Natural killer cell (primary cell): ENCODE measurements at regions not wholly inside any gene's neighbourhood (a gene's known extent, or its start where the extent isn't known, plus 50 kb on each side); places are given as distances from the start of the nearest gene placed in this dataset.

ENCODE experiments used
- ATAC-seq, 3 donors: fragments of 150-1000 bp in 2 of 3; fragments of 200-7000 bp in 1 of 3; cut with Tn5 transposase; 1 replicate in 1 of 3; 2 replicates in 2 of 3; pipeline ENCODE4 v1.10.0; 2021; ENCODE audit warnings: mild to moderate bottlenecking in 2 of 3, moderate library complexity in 2 of 3
- DNase-seq, 2 donors: peaks; one replicate each; pipeline versions ENCODE4 v3.0.0 to v3.0.0-alpha.2; 2013 to 2021; ENCODE audit warnings: mixed read lengths in 1 of 2
- H3K27ac ChIP-seq: one replicate; pipeline ENCODE4 v1.5.1; 2013; ENCODE audit warnings: mild to moderate bottlenecking, low read length
- H3K27me3 ChIP-seq: one replicate; pipeline ENCODE4 v1.6.1; 2013; ENCODE audit warnings: low read length; ENCODE audit not compliant: control insufficient read depth, insufficient read depth
- H3K36me3 ChIP-seq: one replicate; pipeline ENCODE4 v1.6.1; 2013; ENCODE audit warnings: low read length; ENCODE audit not compliant: control insufficient read depth, insufficient read depth
- H3K4me1 ChIP-seq: one replicate; pipeline ENCODE4 v1.6.1; 2013; ENCODE audit warnings: low read length; ENCODE audit not compliant: control insufficient read depth, insufficient read depth
- H3K4me3 ChIP-seq: one replicate; pipeline ENCODE4 v1.5.1; 2013; ENCODE audit warnings: low read length
- H3K9me3 ChIP-seq: one replicate; pipeline ENCODE4 v1.6.1; 2013; ENCODE audit warnings: low read length; ENCODE audit not compliant: control insufficient read depth, insufficient read depth
- H3K27ac Mint-ChIP-seq, 2 donors: one replicate each; pipeline ENCODE4 v1.8.0; 2022; ENCODE audit warnings: mild to moderate bottlenecking in 2 of 2, mixed read lengths in 2 of 2, moderate library complexity in 1 of 2
- H3K27me3 Mint-ChIP-seq, 2 donors: one replicate each; pipeline ENCODE4 v1.8.0; 2022; ENCODE audit warnings: low read depth in 2 of 2, mixed read lengths in 2 of 2
- H3K36me3 Mint-ChIP-seq: one replicate; pipeline ENCODE4 v1.8.0; 2022; ENCODE audit warnings: mixed read lengths
- H3K4me1 Mint-ChIP-seq, 2 donors: one replicate each; pipeline ENCODE4 v1.8.0; 2022; ENCODE audit warnings: mixed read lengths in 2 of 2
- H3K4me3 Mint-ChIP-seq: one replicate; pipeline ENCODE4 v1.8.0; 2022; ENCODE audit warnings: mild to moderate bottlenecking, moderate library complexity, mixed read lengths
- H3K9me3 Mint-ChIP-seq, 2 donors: one replicate each; pipeline ENCODE4 v1.8.0; 2022; ENCODE audit warnings: mixed read lengths in 2 of 2
- WGBS: methylation state at CpG from one replicate; pipeline ENCODE4 v1.1.7; 2013; ENCODE audit warnings: missing lambda C conversion rate; ENCODE audit not compliant: insufficient coverage; 5-methylcytosine and 5-hydroxymethylcytosine counted together
- intact Hi-C: fragments of 100-400 bp; cut with micrococcal nuclease; formaldehyde crosslinking; loops from one replicate; pipeline ENCODE4 v1.14.2; 2022
- TF ChIP-seq, protein P1 (sequence below): fragments of 200-600 bp; IDR thresholded peaks from one replicate; pipeline ENCODE4 v1.8.0; 2022; ENCODE audit warnings: antibody characterized with exemption

DNA sequence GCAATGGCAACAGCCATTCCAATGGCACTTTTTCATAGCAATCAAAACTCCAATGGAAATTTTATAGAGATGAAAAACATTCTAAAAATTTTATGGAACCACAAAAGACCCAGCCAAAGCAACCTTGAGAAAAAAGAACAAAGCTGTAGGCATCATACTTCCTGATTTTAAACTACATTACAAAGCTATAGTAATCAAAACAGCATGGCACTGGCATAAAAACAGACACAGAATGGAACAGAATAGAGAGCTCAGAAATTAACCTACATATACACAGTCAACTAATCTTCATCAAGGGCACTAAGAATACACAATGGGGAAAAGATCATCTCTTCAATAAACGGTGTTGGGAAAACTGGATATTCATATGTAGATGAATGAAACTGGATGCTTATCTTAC is 401.5 kb downstream of the NPHP4 start:
- Histone ChIP-seq H3K36me3 (no peaks in the 10 kb centered on the region), H3K4me1 (no peaks in the 10 kb centered on the region), H3K27ac (no peak overlapping the region), H3K27me3 (no peaks in the 10 kb centered on the region), H3K9me3 (no peaks in the 10 kb centered on the region), H3K4me3 (no peak overlapping the region)
- DNase-seq (no peak), ATAC-seq (no peak)
- no CpG with 5 or more reads among the region's 1 CpG for WGBS
- Mint-ChIP-seq H3K27ac (no peak overlapping the region), H3K27me3 (peaks cover 10 to 13% of the 10 kb centered on the region in 2 donors), H3K9me3 (peaks cover 0 to 2% of the 10 kb centered on the region in 2 donors), H3K36me3 (no peaks in the 10 kb centered on the region), H3K4me3 (no peak overlapping the region), H3K4me1 (no peaks in the 10 kb centered on the region)
- intact Hi-C loops, result no loop called here
- TF ChIP-seq, protein P1, sequence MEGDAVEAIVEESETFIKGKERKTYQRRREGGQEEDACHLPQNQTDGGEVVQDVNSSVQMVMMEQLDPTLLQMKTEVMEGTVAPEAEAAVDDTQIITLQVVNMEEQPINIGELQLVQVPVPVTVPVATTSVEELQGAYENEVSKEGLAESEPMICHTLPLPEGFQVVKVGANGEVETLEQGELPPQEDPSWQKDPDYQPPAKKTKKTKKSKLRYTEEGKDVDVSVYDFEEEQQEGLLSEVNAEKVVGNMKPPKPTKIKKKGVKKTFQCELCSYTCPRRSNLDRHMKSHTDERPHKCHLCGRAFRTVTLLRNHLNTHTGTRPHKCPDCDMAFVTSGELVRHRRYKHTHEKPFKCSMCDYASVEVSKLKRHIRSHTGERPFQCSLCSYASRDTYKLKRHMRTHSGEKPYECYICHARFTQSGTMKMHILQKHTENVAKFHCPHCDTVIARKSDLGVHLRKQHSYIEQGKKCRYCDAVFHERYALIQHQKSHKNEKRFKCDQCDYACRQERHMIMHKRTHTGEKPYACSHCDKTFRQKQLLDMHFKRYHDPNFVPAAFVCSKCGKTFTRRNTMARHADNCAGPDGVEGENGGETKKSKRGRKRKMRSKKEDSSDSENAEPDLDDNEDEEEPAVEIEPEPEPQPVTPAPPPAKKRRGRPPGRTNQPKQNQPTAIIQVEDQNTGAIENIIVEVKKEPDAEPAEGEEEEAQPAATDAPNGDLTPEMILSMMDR, result no peak

DNA sequence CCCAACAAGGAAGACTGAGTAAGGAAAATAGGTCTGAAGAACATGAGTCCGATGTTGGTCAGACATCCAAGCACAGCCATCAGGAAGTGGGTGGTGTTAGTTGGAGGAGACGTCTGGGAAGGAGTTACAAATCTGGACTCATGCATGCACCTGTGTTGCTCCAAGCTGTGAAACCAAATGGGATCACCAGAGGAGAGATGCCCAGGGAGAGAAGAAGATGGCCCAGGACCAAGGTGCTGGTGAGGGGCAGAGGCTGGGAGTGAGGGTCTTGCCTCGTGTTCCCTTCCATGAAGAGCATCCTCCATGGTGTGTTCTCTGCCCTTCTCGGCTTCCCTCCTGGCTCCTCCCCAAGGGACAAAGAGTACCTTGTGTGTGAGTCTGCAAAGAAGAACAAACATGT is 405.6 kb downstream of the NPHP4 start:
- WGBS, result 82% methylated on average over 4 of the region's 4 CpGs
- no peaks in the 10 kb centered on the region for H3K4me1 ChIP-seq
- Mint-ChIP-seq H3K27me3 (peaks cover 8 to 23% of the 10 kb centered on the region in 2 donors), H3K36me3 (no peaks in the 10 kb centered on the region), H3K4me1 (no peaks in the 10 kb centered on the region), H3K9me3 (peaks cover 0 to 2% of the 10 kb centered on the region in 2 donors), H3K27ac (no peak overlapping the region), H3K4me3 (no peak overlapping the region)
- no peaks in the 10 kb centered on the region for H3K27me3 ChIP-seq
- intact Hi-C loops, result no loop called here
- H3K27ac ChIP-seq, result no peak overlapping the region
- ATAC-seq, result no peak
- H3K36me3 ChIP-seq, result no peaks in the 10 kb centered on the region
- H3K9me3 ChIP-seq, result no peaks in the 10 kb centered on the region
- no peak for DNase-seq
- TF ChIP-seq, protein P1, result no peak
- H3K4me3 ChIP-seq, result no peak overlapping the region

GRCh38 chr1:5585256-5585655 is 407.0 kb downstream of the NPHP4 start:
- Histone ChIP-seq H3K4me3 (no peak overlapping the region), H3K36me3 (no peaks in the 10 kb centered on the region), H3K27me3 (no peaks in the 10 kb centered on the region), H3K27ac (no peak overlapping the region), H3K4me1 (no peaks in the 10 kb centered on the region), H3K9me3 (no peaks in the 10 kb centered on the region)
- H3K36me3 Mint-ChIP-seq, result no peaks in the 10 kb centered on the region
- DNase-seq (no peak), ATAC-seq (no peak)
- H3K27ac Mint-ChIP-seq, result no peak overlapping the region
- peaks cover 11 to 31% of the 10 kb centered on the region in 2 donors for H3K27me3 Mint-ChIP-seq
- no peaks in the 10 kb centered on the region for H3K9me3 Mint-ChIP-seq
- TF ChIP-seq, protein P1, result no peak
- intact Hi-C loops, result no loop called here
- WGBS, result 76% methylated on average over 9 of the region's 9 CpGs
- no peak overlapping the region for H3K4me3 Mint-ChIP-seq
- H3K4me1 Mint-ChIP-seq, result no peaks in the 10 kb centered on the region

DNA sequence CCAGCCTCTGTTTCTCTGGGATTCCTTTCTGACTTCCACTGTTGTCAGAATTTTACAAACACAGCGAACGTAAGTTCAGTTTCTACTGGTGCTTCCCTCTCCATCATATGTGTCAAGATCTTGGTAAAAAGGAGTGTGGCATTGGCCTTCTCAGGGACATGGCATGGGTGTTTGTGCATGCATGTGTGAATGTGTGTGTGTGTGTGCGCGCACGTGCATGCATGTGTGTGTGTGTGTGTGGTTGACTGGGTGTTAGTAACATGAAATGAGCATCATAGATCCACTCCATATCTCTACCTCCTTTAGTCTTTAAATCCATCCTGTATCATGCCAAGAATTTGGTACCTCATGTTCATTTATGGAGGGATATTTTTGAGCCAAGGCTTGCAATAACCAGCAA is 411.3 kb downstream of the NPHP4 start:
- no peaks in the 10 kb centered on the region for H3K36me3 Mint-ChIP-seq
- ATAC-seq (no peak), DNase-seq (no peak)
- Histone ChIP-seq H3K36me3 (no peaks in the 10 kb centered on the region), H3K27me3 (no peaks in the 10 kb centered on the region), H3K4me3 (no peak overlapping the region), H3K4me1 (no peaks in the 10 kb centered on the region), H3K27ac (no peak overlapping the region), H3K9me3 (no peaks in the 10 kb centered on the region)
- TF ChIP-seq, protein P1, result no peak
- intact Hi-C loops, result no loop called here
- no peak overlapping the region for H3K27ac Mint-ChIP-seq
- peaks cover 11 to 19% of the 10 kb centered on the region in 2 donors for H3K27me3 Mint-ChIP-seq
- no peaks in the 10 kb centered on the region for H3K9me3 Mint-ChIP-seq
- H3K4me3 Mint-ChIP-seq, result no peak overlapping the region
- no peaks in the 10 kb centered on the region for H3K4me1 Mint-ChIP-seq
- 70% methylated on average over 3 of the region's 5 CpGs for WGBS
